Immature natural killer cell (primary cell): ENCODE measurements at regions not wholly inside any gene's neighbourhood (a gene's known extent, or its start where the extent isn't known, plus 50 kb on each side); places are given as distances from the start of the nearest gene placed in this dataset.

Experiments
- DNase-seq, 3 donors: peaks; one replicate each; pipeline ENCODE4 v3.0.0; 2022; ENCODE audit warnings: mixed read lengths in 1 of 3
- H3K27ac Mint-ChIP-seq, 6 donors: one replicate each; pipeline ENCODE4 v1.8.0; 2020; ENCODE audit warnings: mixed read lengths in 6 of 6, mild to moderate bottlenecking in 5 of 6, inconsistent platforms in 4 of 6, moderate library complexity in 3 of 6
- H3K27me3 Mint-ChIP-seq, 3 donors: one replicate each; pipeline ENCODE4 v1.8.0; 2020 to 2021; ENCODE audit warnings: low read depth in 3 of 3, mild to moderate bottlenecking in 3 of 3, mixed read lengths in 3 of 3, moderate library complexity in 3 of 3, inconsistent platforms in 1 of 3
- H3K36me3 Mint-ChIP-seq, 3 donors: one replicate each; pipeline ENCODE4 v1.8.0; 2020; ENCODE audit warnings: mixed read lengths in 3 of 3, inconsistent platforms in 2 of 3, mild to moderate bottlenecking in 2 of 3
- H3K4me1 Mint-ChIP-seq, 2 donors: one replicate each; pipeline ENCODE4 v1.8.0; 2020; ENCODE audit warnings: inconsistent platforms in 2 of 2, mild to moderate bottlenecking in 2 of 2, mixed read lengths in 2 of 2, moderate library complexity in 1 of 2
- H3K4me3 Mint-ChIP-seq, 5 donors: one replicate each; pipeline ENCODE4 v1.8.0; 2020; ENCODE audit warnings: mild to moderate bottlenecking in 5 of 5, mixed read lengths in 5 of 5, inconsistent platforms in 3 of 5, moderate library complexity in 3 of 5
- H3K9me3 Mint-ChIP-seq, 6 donors: one replicate each; pipeline ENCODE4 v1.8.0; 2020; ENCODE audit warnings: mild to moderate bottlenecking in 6 of 6, mixed read lengths in 6 of 6, inconsistent platforms in 4 of 6, moderate library complexity in 3 of 6

GRCh38 chr16:86087011-86087895, 188.3 kb downstream of the IRF8 start:
- no peak overlapping the region for H3K27ac Mint-ChIP-seq
- no peak for DNase-seq

GRCh38 chr16:86087896-86088230, 188.9 kb downstream of the IRF8 start:
- no peaks in the 10 kb centered on the region for H3K36me3 Mint-ChIP-seq
- no peaks in the 10 kb centered on the region for H3K9me3 Mint-ChIP-seq
- H3K27ac Mint-ChIP-seq = no peak overlapping the region
- DNase-seq = no peak
- H3K4me3 Mint-ChIP-seq = no peak overlapping the region
- H3K4me1 Mint-ChIP-seq = no peaks in the 10 kb centered on the region
- peaks cover 0 to 5% (median 3%) of the 10 kb centered on the region in 3 donors for H3K27me3 Mint-ChIP-seq

More at GRCh38 chr16:86087011-86087895, 188.3 kb downstream of the IRF8 start:
- no peak overlapping the region for H3K4me3 Mint-ChIP-seq
- no peaks in the 10 kb centered on the region for H3K4me1 Mint-ChIP-seq
- no peaks in the 10 kb centered on the region for H3K36me3 Mint-ChIP-seq
- peaks cover 0 to 5% (median 3%) of the 10 kb centered on the region in 3 donors for H3K27me3 Mint-ChIP-seq
- no peaks in the 10 kb centered on the region for H3K9me3 Mint-ChIP-seq

- DNase-seq = no peak
- Mint-ChIP-seq H3K27ac (no peak overlapping the region), H3K9me3 (no peaks in the 10 kb centered on the region), H3K4me1 (no peaks in the 10 kb centered on the region), H3K4me3 (no peak overlapping the region), H3K27me3 (peaks cover 0 to 5% (median 3%) of the 10 kb centered on the region in 3 donors), H3K36me3 (no peaks in the 10 kb centered on the region)
Observed at GRCh38 chr16:86088287-86088686, 189.3 kb downstream of the IRF8 start.

DNA sequence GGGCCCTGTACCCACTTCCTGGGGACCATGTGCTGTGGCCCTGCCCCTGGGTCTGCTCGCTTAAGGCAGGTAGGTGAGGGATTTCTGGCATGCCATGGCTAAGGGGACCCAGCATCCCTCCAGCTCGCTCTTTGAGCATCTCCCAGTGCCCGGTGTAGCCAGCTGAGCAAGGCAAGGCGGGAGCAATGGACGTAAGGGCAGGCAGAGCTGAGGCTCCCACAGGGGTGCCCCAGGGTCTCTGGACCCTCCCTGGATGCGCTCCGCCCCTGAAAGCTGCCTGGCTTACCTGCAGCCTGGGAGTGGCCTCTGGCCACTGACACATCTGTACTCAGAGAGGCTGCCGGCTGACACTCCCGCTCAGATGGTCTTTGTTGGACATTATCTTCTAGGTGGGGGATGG, 189.9 kb downstream of the IRF8 start:
- Mint-ChIP-seq H3K27me3 (peaks cover 0 to 7% (median 3%) of the 10 kb centered on the region in 3 donors), H3K36me3 (no peaks in the 10 kb centered on the region), H3K9me3 (no peaks in the 10 kb centered on the region), H3K4me3 (no peak overlapping the region), H3K27ac (no peak overlapping the region), H3K4me1 (no peaks in the 10 kb centered on the region)
- DNase-seq = no peak

DNA sequence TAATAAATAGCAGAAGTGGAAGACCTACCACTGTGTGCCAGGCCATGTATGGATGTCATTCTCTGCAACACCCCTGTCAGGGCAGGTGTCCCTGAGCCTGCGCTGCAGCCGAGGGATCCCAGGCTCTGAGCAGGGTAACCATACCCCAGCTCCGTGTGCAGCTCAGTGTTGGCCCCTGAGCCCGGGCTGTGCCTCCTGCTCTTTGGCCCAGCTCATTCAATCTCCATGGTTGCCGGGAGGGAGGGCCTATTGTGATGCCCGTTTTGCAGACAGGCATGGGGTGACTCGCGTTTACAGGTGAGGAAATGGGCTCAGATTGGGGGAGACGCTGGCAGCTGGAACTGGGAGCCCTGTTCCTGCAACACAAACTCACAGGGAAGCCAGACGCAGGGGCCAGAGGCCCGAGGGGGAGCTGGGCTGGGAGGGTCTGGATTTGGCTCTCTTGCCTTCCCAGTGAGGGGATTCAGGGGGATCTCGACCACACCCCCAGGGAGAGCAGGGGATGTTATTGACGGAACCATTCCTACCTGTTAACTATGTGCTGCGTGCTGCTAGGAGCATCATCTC, 190.5 kb downstream of the IRF8 start:
- Mint-ChIP-seq H3K9me3 (no peaks in the 10 kb centered on the region), H3K27ac (no peak overlapping the region), H3K36me3 (no peaks in the 10 kb centered on the region), H3K27me3 (peaks cover 0 to 8% (median 3%) of the 10 kb centered on the region in 3 donors), H3K4me3 (no peak overlapping the region), H3K4me1 (no peaks in the 10 kb centered on the region)
- DNase-seq = no peak

- no peaks in the 10 kb centered on the region for H3K4me1 Mint-ChIP-seq
- H3K36me3 Mint-ChIP-seq = no peaks in the 10 kb centered on the region
- no peak for DNase-seq
Observed at GRCh38 chr16:86089991-86090390, 191.0 kb downstream of the IRF8 start.

DNA sequence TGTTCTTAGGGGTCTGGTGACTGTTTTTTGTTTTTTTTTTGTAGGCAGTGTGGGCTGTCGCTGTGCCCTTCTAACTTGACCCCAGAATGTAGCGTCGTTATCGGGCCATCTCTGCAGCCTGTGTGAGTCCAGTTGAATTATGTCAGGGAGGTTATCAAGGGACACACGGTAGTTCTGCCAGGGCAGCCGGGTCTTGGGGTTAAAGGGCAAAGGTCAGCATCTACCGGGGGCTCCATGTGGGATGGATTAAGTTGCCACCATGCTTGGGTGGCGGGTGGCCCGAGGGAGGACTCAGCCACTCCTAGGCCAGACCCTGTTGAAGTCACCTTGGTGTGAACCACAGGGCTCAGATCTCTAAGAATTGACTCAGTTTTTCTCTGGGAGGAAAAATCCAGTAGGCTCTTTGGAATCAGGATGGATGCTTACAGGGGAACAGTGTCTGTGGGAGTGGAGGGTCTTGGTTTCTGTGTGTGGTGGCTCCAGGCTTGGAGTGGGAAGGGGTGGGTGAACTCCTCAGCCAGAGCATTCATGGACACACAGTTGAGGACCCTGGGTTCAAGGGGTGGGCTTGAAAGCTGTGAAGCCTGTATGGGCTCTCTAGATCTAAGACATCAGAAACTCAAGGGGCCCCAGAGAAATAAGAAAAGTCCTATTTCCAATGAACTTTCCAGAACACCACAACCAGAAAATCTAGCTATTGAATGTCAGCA, 191.7 kb downstream of the IRF8 start:
- Mint-ChIP-seq H3K27me3 (peaks cover 0 to 8% (median 0%) of the 10 kb centered on the region in 3 donors), H3K27ac (no peak overlapping the region), H3K36me3 (no peaks in the 10 kb centered on the region), H3K4me3 (no peak overlapping the region), H3K4me1 (no peaks in the 10 kb centered on the region), H3K9me3 (no peaks in the 10 kb centered on the region)
- DNase-seq = no peak

More at GRCh38 chr16:86089991-86090390, 191.0 kb downstream of the IRF8 start:
- H3K27me3 Mint-ChIP-seq = peaks cover 0 to 8% (median 1%) of the 10 kb centered on the region in 3 donors
- no peak overlapping the region for H3K4me3 Mint-ChIP-seq
- H3K27ac Mint-ChIP-seq = no peak overlapping the region
- H3K9me3 Mint-ChIP-seq = no peaks in the 10 kb centered on the region

DNA sequence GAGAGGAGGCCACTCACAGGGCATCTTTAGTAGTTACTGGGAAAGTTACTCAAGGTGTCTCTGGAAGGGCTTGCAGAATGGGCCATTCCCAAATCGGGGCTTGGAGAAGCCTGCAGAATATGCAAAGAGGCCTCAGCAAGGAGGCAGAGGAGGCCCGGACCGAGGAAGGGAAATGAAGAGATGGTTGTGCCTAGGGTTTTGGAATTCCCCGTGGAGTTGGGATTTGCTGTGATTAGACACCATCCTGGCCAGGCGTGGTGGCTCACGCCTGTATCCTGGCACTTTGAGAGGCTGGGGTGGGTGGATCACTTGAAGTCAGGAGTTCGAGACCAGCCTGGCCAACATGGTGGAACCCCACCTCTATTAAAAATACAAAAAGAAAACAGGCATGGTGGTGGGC, 193.0 kb downstream of the IRF8 start:
- H3K36me3 Mint-ChIP-seq = no peaks in the 10 kb centered on the region
- peaks cover 0 to 8% (median 0%) of the 10 kb centered on the region in 3 donors for H3K27me3 Mint-ChIP-seq
- DNase-seq = no peak
- H3K27ac Mint-ChIP-seq = no peak overlapping the region
- no peaks in the 10 kb centered on the region for H3K4me1 Mint-ChIP-seq
- H3K9me3 Mint-ChIP-seq = no peaks in the 10 kb centered on the region
- H3K4me3 Mint-ChIP-seq = no peak overlapping the region

- H3K4me3 Mint-ChIP-seq = no peak overlapping the region
- no peak overlapping the region for H3K27ac Mint-ChIP-seq
- no peaks in the 10 kb centered on the region for H3K4me1 Mint-ChIP-seq
- no peak for DNase-seq
- peaks cover 0 to 8% (median 0%) of the 10 kb centered on the region in 3 donors for H3K27me3 Mint-ChIP-seq
- H3K9me3 Mint-ChIP-seq = no peaks in the 10 kb centered on the region
- no peaks in the 10 kb centered on the region for H3K36me3 Mint-ChIP-seq
Observed at GRCh38 chr16:86092586-86093480, 193.9 kb downstream of the IRF8 start.

GRCh38 chr16:86093801-86094750, 195.1 kb downstream of the IRF8 start:
- Mint-ChIP-seq H3K36me3 (no peaks in the 10 kb centered on the region), H3K27me3 (peaks cover 0 to 8% (median 0%) of the 10 kb centered on the region in 3 donors), H3K27ac (no peak overlapping the region), H3K4me3 (no peak overlapping the region), H3K9me3 (no peaks in the 10 kb centered on the region), H3K4me1 (no peaks in the 10 kb centered on the region)
- no peak for DNase-seq

GRCh38 chr16:86095131-86095752, 196.3 kb downstream of the IRF8 start:
- H3K9me3 Mint-ChIP-seq = no peaks in the 10 kb centered on the region
- no peak overlapping the region for H3K27ac Mint-ChIP-seq
- peaks cover 0 to 4% (median 0%) of the 10 kb centered on the region in 3 donors for H3K27me3 Mint-ChIP-seq
- no peak overlapping the region for H3K4me3 Mint-ChIP-seq
- no peak for DNase-seq
- no peaks in the 10 kb centered on the region for H3K4me1 Mint-ChIP-seq
- H3K36me3 Mint-ChIP-seq = no peaks in the 10 kb centered on the region

GRCh38 chr16:86095906-86096485, 197.0 kb downstream of the IRF8 start:
- Mint-ChIP-seq H3K27me3 (peaks cover 0 to 4% (median 0%) of the 10 kb centered on the region in 3 donors), H3K4me1 (no peaks in the 10 kb centered on the region), H3K9me3 (no peaks in the 10 kb centered on the region), H3K36me3 (no peaks in the 10 kb centered on the region), H3K4me3 (no peak overlapping the region), H3K27ac (no peak overlapping the region)
- DNase-seq = no peak
